H9 (cell line): ENCODE measurements at regions not wholly inside any gene's neighbourhood (a gene's known extent, or its start where the extent isn't known, plus 50 kb on each side); places are given as distances from the start of the nearest gene placed in this dataset.

Experiments used
- DNase-seq: peaks from one replicate; pipeline ENCODE4 v3.0.0-alpha.2; 2017
- H2AFZ ChIP-seq: one replicate; pipeline ENCODE4 v1.6.1; 2013; ENCODE audit warnings: mild to moderate bottlenecking, low read length, control low read depth, moderate library complexity
- H2AK5ac ChIP-seq: 2 replicates; pipeline ENCODE4 v1.6.1; 2013; ENCODE audit warnings: low read length, control low read depth, mixed read lengths; ENCODE audit not compliant: insufficient read length
- H2BK120ac ChIP-seq: one replicate; pipeline ENCODE4 v1.6.1; 2013; ENCODE audit warnings: low read depth, mild to moderate bottlenecking, low read length, control low read depth, inconsistent platforms; ENCODE audit not compliant: poor library complexity, severe bottlenecking
- H2BK12ac ChIP-seq: 2 replicates; pipeline ENCODE4 v1.6.1; 2013; ENCODE audit warnings: low read length, control low read depth, mixed read lengths, low read depth; ENCODE audit not compliant: insufficient read length
- H2BK15ac ChIP-seq: 2 replicates; pipeline ENCODE4 v1.6.1; 2013; ENCODE audit warnings: low read depth, low read length, control low read depth
- H2BK20ac ChIP-seq: one replicate; pipeline ENCODE4 v1.6.1; 2013; ENCODE audit warnings: low read depth, mild to moderate bottlenecking, low read length, control low read depth, inconsistent platforms; ENCODE audit not compliant: poor library complexity, severe bottlenecking
- H2BK5ac ChIP-seq: 2 replicates; pipeline ENCODE4 v1.6.1; 2013; ENCODE audit warnings: low read length, control low read depth, mixed read lengths; ENCODE audit not compliant: insufficient read length
- H3K14ac ChIP-seq: 2 replicates; pipeline ENCODE4 v1.6.1; 2013; ENCODE audit warnings: low read length, control low read depth; ENCODE audit not compliant: insufficient read depth
- H3K18ac ChIP-seq: 2 replicates; pipeline ENCODE4 v1.6.1; 2013; ENCODE audit warnings: low read depth, mild to moderate bottlenecking, mixed read lengths, low read length, control low read depth; ENCODE audit not compliant: insufficient read length
- H3K23ac ChIP-seq: 2 replicates; pipeline ENCODE4 v1.6.1; 2013; ENCODE audit warnings: low read length, control low read depth, mixed read lengths, low read depth; ENCODE audit not compliant: insufficient read length
- H3K23me2 ChIP-seq: 2 replicates; pipeline ENCODE4 v1.6.1; 2013; ENCODE audit warnings: low read depth, mild to moderate bottlenecking, mixed read lengths, low read length, control low read depth; ENCODE audit not compliant: insufficient read length, poor library complexity, severe bottlenecking
- H3K27ac ChIP-seq: 2 replicates; pipeline ENCODE4 v1.5.1; 2013; ENCODE audit warnings: low read length, control low read depth, mixed read lengths, low read depth; ENCODE audit not compliant: insufficient read length
- H3K27me3 ChIP-seq: 2 replicates; pipeline ENCODE4 v1.6.1; 2013; ENCODE audit warnings: low read length, control low read depth, inconsistent platforms; ENCODE audit not compliant: insufficient read depth
- H3K4ac ChIP-seq: 2 replicates; pipeline ENCODE4 v1.6.1; 2013; ENCODE audit warnings: low read depth, mild to moderate bottlenecking, control low read depth, inconsistent platforms, low read length, moderate library complexity
- H3K4me1 ChIP-seq: 2 replicates; pipeline ENCODE4 v1.6.1; 2013; ENCODE audit warnings: low read length, control low read depth, inconsistent platforms; ENCODE audit not compliant: insufficient read depth
- H3K4me2 ChIP-seq: 2 replicates; pipeline ENCODE4 v1.6.1; 2013; ENCODE audit warnings: low read length, control low read depth, mixed read lengths; ENCODE audit not compliant: insufficient read length, insufficient read depth
- H3K56ac ChIP-seq: 2 replicates; pipeline ENCODE4 v1.6.1; 2013; ENCODE audit warnings: low read depth, mild to moderate bottlenecking, mixed read lengths, low read length, control low read depth; ENCODE audit not compliant: insufficient read length
- H3K79me1 ChIP-seq: 2 replicates; pipeline ENCODE4 v1.6.1; 2013; ENCODE audit warnings: low read depth, mild to moderate bottlenecking, moderate library complexity, low read length, control low read depth, inconsistent platforms; ENCODE audit not compliant: insufficient read depth, poor library complexity, severe bottlenecking
- H3K79me2 ChIP-seq: 2 replicates; pipeline ENCODE4 v1.6.1; 2013; ENCODE audit warnings: low read length, control low read depth, inconsistent platforms; ENCODE audit not compliant: insufficient read depth
- H3K9ac ChIP-seq: 2 replicates; pipeline ENCODE4 v1.6.1; 2013; ENCODE audit warnings: low read length, control low read depth, mixed read lengths; ENCODE audit not compliant: insufficient read length; ENCODE audit errors: extremely low read depth
- H3K9me3 ChIP-seq: one replicate; pipeline ENCODE4 v1.6.1; 2013; ENCODE audit warnings: low read depth, low read length, inconsistent platforms; ENCODE audit not compliant: control insufficient read depth
- H3T11ph ChIP-seq: one replicate; pipeline ENCODE4 v1.6.1; 2013; ENCODE audit warnings: mild to moderate bottlenecking, low read length, control low read depth, inconsistent platforms
- H4K20me1 ChIP-seq: one replicate; pipeline ENCODE4 v1.6.1; 2013; ENCODE audit not compliant: control insufficient read depth, insufficient read length, insufficient read depth
- H4K5ac ChIP-seq: 2 replicates; pipeline ENCODE4 v1.6.1; 2013; ENCODE audit warnings: low read depth, mild to moderate bottlenecking, mixed read lengths, low read length, control low read depth; ENCODE audit not compliant: insufficient read length
- H4K8ac ChIP-seq: replicated peaks from 2 replicates; pipeline ENCODE4 v1.6.1; 2013; ENCODE audit warnings: low read length, control low read depth, mixed read lengths, low read depth; ENCODE audit not compliant: insufficient read length
- H4K91ac ChIP-seq: 2 replicates; pipeline ENCODE4 v1.6.1; 2013; ENCODE audit warnings: low read depth, mild to moderate bottlenecking, moderate library complexity, mixed read lengths, low read length, control low read depth; ENCODE audit not compliant: insufficient read length
- H3K27ac Mint-ChIP-seq, 3 experiments: 2 replicates in 2 of 3; 3 replicates in 1 of 3; pipeline ENCODE4 v1.8.0; 2020 to 2021; ENCODE audit warnings: mixed read lengths in 3 of 3, mild to moderate bottlenecking in 1 of 3, moderate library complexity in 1 of 3
- H3K27me3 Mint-ChIP-seq: 2 replicates; pipeline ENCODE4 v1.8.0; 2021; ENCODE audit warnings: low read depth, mild to moderate bottlenecking, moderate library complexity, mixed read lengths
- H3K36me3 Mint-ChIP-seq, 3 experiments: 2 replicates in 2 of 3; 3 replicates in 1 of 3; pipeline ENCODE4 v1.8.0; 2020 to 2021; ENCODE audit warnings: low read depth in 3 of 3, mixed read lengths in 3 of 3; ENCODE audit not compliant: insufficient read depth in 1 of 3
- H3K4me1 Mint-ChIP-seq, 2 experiments: 2 replicates each; pipeline ENCODE4 v1.8.0; 2020; ENCODE audit warnings: mixed read lengths in 2 of 2
- H3K4me3 Mint-ChIP-seq, 2 experiments: 2 replicates in 1 of 2; 3 replicates in 1 of 2; pipeline ENCODE4 v1.8.0; 2020 to 2021; ENCODE audit warnings: mild to moderate bottlenecking in 2 of 2, mixed read lengths in 2 of 2, moderate library complexity in 1 of 2
- H3K9me3 Mint-ChIP-seq, 2 experiments: 2 replicates in 1 of 2; 3 replicates in 1 of 2; pipeline ENCODE4 v1.8.0; 2020; ENCODE audit warnings: mild to moderate bottlenecking in 2 of 2, mixed read lengths in 2 of 2, moderate library complexity in 1 of 2
- WGBS: extraction: QIAGEN DNeasy Blood & Tissue Kit; methylation state at CpG from one replicate; pipeline ENCODE4 v1.1.7; 2013; ENCODE audit warnings: missing lambda C conversion rate, low lambda C conversion rate, mixed read lengths; ENCODE audit not compliant: insufficient read length; ENCODE audit errors: extremely low coverage; 5-methylcytosine and 5-hydroxymethylcytosine counted together
- TF ChIP-seq, protein P1 (sequence below): fragments of 200-600 bp; sonication (generic); conservative IDR thresholded peaks from 3 replicates; pipeline ENCODE4 v1.8.0; 2021; ENCODE audit warnings: antibody characterized with exemption, mild to moderate bottlenecking

DNA sequence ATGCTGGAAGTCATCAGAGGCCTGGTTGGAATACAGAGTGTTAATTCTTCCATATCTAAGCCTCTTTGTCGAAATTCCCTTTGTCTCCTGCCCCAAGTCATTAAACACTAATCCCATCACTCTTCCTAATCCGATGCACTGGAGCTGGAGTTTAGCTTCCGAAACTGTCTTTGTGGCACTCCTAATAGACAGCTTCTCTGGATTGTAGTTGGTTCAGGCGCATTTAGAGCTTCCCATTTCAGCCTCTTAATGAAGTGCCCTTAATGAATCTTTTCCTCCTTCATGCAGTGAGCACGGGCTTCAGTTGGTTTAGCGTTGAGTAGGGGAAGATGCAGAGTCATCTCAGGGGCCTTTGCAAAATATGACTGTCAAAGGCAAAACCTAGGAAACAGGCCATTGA lies 72.2 kb upstream of the MEIS1 start:
- Histone ChIP-seq H3K56ac (no peak overlapping the region), H2AFZ (no peak overlapping the region), H3K9me3 (no peaks in the 10 kb centered on the region), H4K91ac (no peak overlapping the region), H3T11ph (no peak overlapping the region), H3K27ac (no peak overlapping the region), H2AK5ac (no peak overlapping the region), H4K5ac (no peak overlapping the region), H3K23me2 (no peaks in the 10 kb centered on the region), H3K4me2 (no peak overlapping the region), H3K18ac (no peak overlapping the region), H2BK20ac (no peak overlapping the region), H2BK15ac (no peak overlapping the region), H2BK120ac (no peak overlapping the region), H3K14ac (no peak overlapping the region), H4K8ac (no peak overlapping the region), H4K20me1 (no peaks in the 10 kb centered on the region), H3K27me3 (no peaks in the 10 kb centered on the region; the same call in 1 of the 2 replicates), H3K79me1 (no peaks in the 10 kb centered on the region), H2BK12ac (no peak overlapping the region), H3K4me1 (peaks cover 3% of the 10 kb centered on the region; the same call in 1 of the 2 replicates), H3K23ac (no peak overlapping the region), H3K79me2 (no peaks in the 10 kb centered on the region), H2BK5ac (no peak overlapping the region), H3K9ac (no peak overlapping the region), H3K4ac (no peak overlapping the region)
- H3K27ac Mint-ChIP-seq: peak overlapping the region in 1 of 3 experiments; percentile 22; a peak in 2 of 7 replicates
- WGBS: no CpG with 5 or more reads among the region's 6 CpGs
- TF ChIP-seq, protein P1, sequence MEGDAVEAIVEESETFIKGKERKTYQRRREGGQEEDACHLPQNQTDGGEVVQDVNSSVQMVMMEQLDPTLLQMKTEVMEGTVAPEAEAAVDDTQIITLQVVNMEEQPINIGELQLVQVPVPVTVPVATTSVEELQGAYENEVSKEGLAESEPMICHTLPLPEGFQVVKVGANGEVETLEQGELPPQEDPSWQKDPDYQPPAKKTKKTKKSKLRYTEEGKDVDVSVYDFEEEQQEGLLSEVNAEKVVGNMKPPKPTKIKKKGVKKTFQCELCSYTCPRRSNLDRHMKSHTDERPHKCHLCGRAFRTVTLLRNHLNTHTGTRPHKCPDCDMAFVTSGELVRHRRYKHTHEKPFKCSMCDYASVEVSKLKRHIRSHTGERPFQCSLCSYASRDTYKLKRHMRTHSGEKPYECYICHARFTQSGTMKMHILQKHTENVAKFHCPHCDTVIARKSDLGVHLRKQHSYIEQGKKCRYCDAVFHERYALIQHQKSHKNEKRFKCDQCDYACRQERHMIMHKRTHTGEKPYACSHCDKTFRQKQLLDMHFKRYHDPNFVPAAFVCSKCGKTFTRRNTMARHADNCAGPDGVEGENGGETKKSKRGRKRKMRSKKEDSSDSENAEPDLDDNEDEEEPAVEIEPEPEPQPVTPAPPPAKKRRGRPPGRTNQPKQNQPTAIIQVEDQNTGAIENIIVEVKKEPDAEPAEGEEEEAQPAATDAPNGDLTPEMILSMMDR: no peak
- H3K36me3 Mint-ChIP-seq: no peaks in the 10 kb centered on the region
- H3K9me3 Mint-ChIP-seq: no peaks in the 10 kb centered on the region
- no peak overlapping the region for H3K4me3 Mint-ChIP-seq
- H3K27me3 Mint-ChIP-seq: no peaks in the 10 kb centered on the region
- H3K4me1 Mint-ChIP-seq: peaks cover 18 to 19% of the 10 kb centered on the region in 2 experiments
- no peak for DNase-seq
